22Rv1 (cell line): ENCODE measurements at regions not wholly inside any gene's neighbourhood (a gene's known extent, or its start where the extent isn't known, plus 50 kb on each side); places are given as distances from the start of the nearest gene placed in this dataset.

Source experiments
- H3K27ac ChIP-seq: fragments of 450-650 bp; 2 replicates; pipeline ENCODE4 v1.5.1; 2017
- ZFX ChIP-seq: fragments of 450-650 bp; IDR thresholded peaks from 2 replicates; pipeline ENCODE4 v1.6.1; 2017; ENCODE audit warnings: antibody characterized with exemption, borderline replicate concordance
- TF ChIP-seq, protein P1 (sequence below): fragments of 450-650 bp; IDR thresholded peaks from 2 replicates; pipeline ENCODE4 v1.5.1; 2017; ENCODE audit warnings: mild to moderate bottlenecking

DNA sequence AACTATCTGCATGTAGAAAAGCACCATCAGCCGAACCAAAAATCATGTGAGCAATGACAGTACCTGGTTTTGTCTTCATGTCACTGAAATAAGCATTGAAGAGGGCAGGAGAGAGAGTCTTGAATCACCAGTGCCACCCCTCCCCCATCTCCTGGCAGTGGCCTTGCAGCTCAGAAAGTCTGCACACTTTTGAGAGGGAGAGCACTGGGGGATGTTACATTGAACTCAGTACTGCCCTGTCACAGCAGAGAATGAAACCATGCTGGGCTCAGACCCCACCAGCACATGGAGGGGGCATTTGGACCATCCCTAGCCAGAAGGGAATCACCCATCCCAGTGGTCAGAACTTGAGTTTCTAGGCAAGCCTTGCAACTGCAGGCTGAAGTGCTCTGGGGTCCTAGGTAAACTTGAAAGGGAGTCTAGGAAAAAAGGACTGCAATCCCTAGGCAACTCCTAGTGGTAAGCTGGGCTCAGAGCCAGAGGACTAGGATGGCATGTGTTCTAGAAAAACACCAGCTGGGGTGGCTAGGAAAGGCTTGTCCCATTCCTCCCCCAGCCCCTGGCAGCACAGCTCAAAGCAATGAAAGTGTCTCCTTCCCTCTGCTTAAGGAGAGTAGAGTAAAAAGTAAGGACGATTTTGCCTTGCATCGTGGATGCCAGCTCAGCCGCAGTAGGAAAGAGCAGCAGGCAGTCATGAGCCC lies 259.9 kb upstream of the MYT1L start:
- TF ChIP-seq ZFX, result no peak
- TF ChIP-seq, protein P1, sequence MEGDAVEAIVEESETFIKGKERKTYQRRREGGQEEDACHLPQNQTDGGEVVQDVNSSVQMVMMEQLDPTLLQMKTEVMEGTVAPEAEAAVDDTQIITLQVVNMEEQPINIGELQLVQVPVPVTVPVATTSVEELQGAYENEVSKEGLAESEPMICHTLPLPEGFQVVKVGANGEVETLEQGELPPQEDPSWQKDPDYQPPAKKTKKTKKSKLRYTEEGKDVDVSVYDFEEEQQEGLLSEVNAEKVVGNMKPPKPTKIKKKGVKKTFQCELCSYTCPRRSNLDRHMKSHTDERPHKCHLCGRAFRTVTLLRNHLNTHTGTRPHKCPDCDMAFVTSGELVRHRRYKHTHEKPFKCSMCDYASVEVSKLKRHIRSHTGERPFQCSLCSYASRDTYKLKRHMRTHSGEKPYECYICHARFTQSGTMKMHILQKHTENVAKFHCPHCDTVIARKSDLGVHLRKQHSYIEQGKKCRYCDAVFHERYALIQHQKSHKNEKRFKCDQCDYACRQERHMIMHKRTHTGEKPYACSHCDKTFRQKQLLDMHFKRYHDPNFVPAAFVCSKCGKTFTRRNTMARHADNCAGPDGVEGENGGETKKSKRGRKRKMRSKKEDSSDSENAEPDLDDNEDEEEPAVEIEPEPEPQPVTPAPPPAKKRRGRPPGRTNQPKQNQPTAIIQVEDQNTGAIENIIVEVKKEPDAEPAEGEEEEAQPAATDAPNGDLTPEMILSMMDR, result no peak
- H3K27ac ChIP-seq, result no peak overlapping the region

GRCh38 chr2:2590141-2590540 lies 259.1 kb upstream of the MYT1L start:
- TF ChIP-seq, protein P1, result no peak
- TF ChIP-seq ZFX, result no peak

GRCh38 chr2:2588777-2589176 lies 257.7 kb upstream of the MYT1L start:
- TF ChIP-seq, protein P1, result no peak
- no peak for TF ChIP-seq ZFX
- H3K27ac ChIP-seq, result no peak overlapping the region

More at GRCh38 chr2:2590141-2590540, 259.1 kb upstream of the MYT1L start:
- H3K27ac ChIP-seq, result no peak overlapping the region

DNA sequence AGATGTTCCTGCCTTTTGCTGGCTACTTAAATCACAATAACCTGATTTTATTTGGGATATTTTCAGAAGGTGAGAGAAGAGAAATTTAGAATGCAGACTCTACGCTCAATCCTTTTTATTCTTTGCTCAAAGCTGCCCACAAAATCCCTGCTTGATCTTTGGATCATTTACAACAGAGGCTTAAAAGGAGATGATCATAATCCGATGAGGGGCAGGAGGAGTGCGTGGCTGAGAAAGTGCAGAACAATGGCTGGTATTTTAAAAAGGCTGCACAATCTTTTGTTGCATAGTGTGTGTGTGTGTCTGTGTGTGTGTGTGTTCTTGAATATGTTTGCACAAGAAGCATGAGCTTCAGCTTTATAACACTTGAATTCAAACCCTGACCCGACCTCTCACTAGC lies 256.3 kb upstream of the MYT1L start:
- no peak overlapping the region for H3K27ac ChIP-seq
- TF ChIP-seq, protein P1, result no peak
- no peak for TF ChIP-seq ZFX

- TF ChIP-seq, protein P1, result no peak
- TF ChIP-seq ZFX, result no peak
- no peak overlapping the region for H3K27ac ChIP-seq
Observed at GRCh38 chr2:2586931-2587330, 255.9 kb upstream of the MYT1L start.

- TF ChIP-seq ZFX, result no peak
- H3K27ac ChIP-seq, result no peak overlapping the region
Observed at GRCh38 chr2:2586068-2586776, 255.1 kb upstream of the MYT1L start.

- TF ChIP-seq ZFX, result no peak
- TF ChIP-seq, protein P1, result no peak
Observed at GRCh38 chr2:2582998-2583545, 252.0 kb upstream of the MYT1L start.

More at GRCh38 chr2:2582998-2583545, 252.0 kb upstream of the MYT1L start:
- H3K27ac ChIP-seq, result no peak overlapping the region
